Liver (tissue), 8 donors: ENCODE measurements at regions not wholly inside any gene's neighbourhood (a gene's known extent, or its start where the extent isn't known, plus 50 kb on each side); places are given as distances from the start of the nearest gene placed in this dataset.

Experiments used
- DNase-seq: peaks from one replicate; pipeline ENCODE4 v3.0.0-alpha.2; 2017; ENCODE audit warnings: low spot score
- H3K27ac ChIP-seq, 2 donors: one replicate each; pipeline ENCODE4 v1.7.0; 2013; ENCODE audit warnings: inconsistent platforms in 2 of 2, low read length in 2 of 2, control low read depth in 1 of 2, low read depth in 1 of 2, mild to moderate bottlenecking in 1 of 2
- H3K27me3 ChIP-seq, 4 donors: one replicate each; pipeline versions ENCODE4 v1.6.1 to v1.7.0; 2013; ENCODE audit warnings: low read length in 3 of 4, inconsistent platforms in 1 of 4, mild to moderate bottlenecking in 1 of 4, moderate library complexity in 1 of 4; ENCODE audit not compliant: control insufficient read depth in 4 of 4, insufficient read depth in 4 of 4
- H3K36me3 ChIP-seq, 4 donors: one replicate each; pipeline versions ENCODE4 v1.6.1 to v1.7.0; 2013; ENCODE audit warnings: low read length in 3 of 4, mild to moderate bottlenecking in 3 of 4, low read depth in 1 of 4, moderate library complexity in 1 of 4; ENCODE audit not compliant: control insufficient read depth in 4 of 4, insufficient read depth in 3 of 4
- H3K4me1 ChIP-seq, 4 donors: one replicate each; pipeline versions ENCODE4 v1.6.1 to v1.7.0; 2013; ENCODE audit warnings: low read length in 3 of 4, mild to moderate bottlenecking in 3 of 4, moderate library complexity in 1 of 4; ENCODE audit not compliant: control insufficient read depth in 4 of 4, insufficient read depth in 4 of 4
- H3K4me3 ChIP-seq, 3 donors: one replicate each; pipeline versions ENCODE4 v1.6.1 to v1.7.0; 2013; ENCODE audit warnings: low read length in 3 of 3, control low read depth in 1 of 3, low read depth in 1 of 3, mild to moderate bottlenecking in 1 of 3
- H3K9ac ChIP-seq, 2 donors: one replicate each; pipeline ENCODE4 v1.7.0; 2013; ENCODE audit warnings: low read length in 2 of 2, mild to moderate bottlenecking in 2 of 2, moderate library complexity in 2 of 2, control low read depth in 1 of 2, low read depth in 1 of 2
- H3K9me3 ChIP-seq, 4 donors: one replicate each; pipeline versions ENCODE4 v1.6.1 to v1.7.0; 2013; ENCODE audit warnings: low read length in 3 of 4; ENCODE audit not compliant: control insufficient read depth in 4 of 4
- EGR1 ChIP-seq, 2 donors: IDR thresholded peaks; 2 replicates each; pipeline ENCODE4 v1.6.1; 2016 to 2018; ENCODE audit warnings: antibody characterized with exemption in 2 of 2, low read depth in 2 of 2
- FOXA1 ChIP-seq: IDR thresholded peaks from 2 replicates; pipeline ENCODE4 v1.6.1; 2016; ENCODE audit warnings: antibody characterized with exemption
- FOXA2 ChIP-seq: IDR thresholded peaks from 2 replicates; pipeline ENCODE4 v1.6.1; 2016; ENCODE audit warnings: antibody characterized with exemption
- GABPA ChIP-seq, 2 donors: IDR thresholded peaks in 1 of 2; conservative IDR thresholded peaks in 1 of 2; 2 replicates each; pipeline ENCODE4 v1.6.1; 2016; ENCODE audit warnings: antibody characterized with exemption in 2 of 2, mild to moderate bottlenecking in 1 of 2, moderate library complexity in 1 of 2
- HNF4A ChIP-seq, 2 donors: conservative IDR thresholded peaks; 2 replicates each; pipeline ENCODE4 v1.6.1; 2016; ENCODE audit warnings: antibody characterized with exemption in 2 of 2, mild to moderate bottlenecking in 2 of 2
- HNF4G ChIP-seq: IDR thresholded peaks from 2 replicates; pipeline ENCODE4 v1.6.1; 2016; ENCODE audit warnings: antibody characterized with exemption
- JUND ChIP-seq, 2 donors: IDR thresholded peaks; 2 replicates each; pipeline ENCODE4 v1.6.1; 2016; ENCODE audit warnings: antibody characterized with exemption in 2 of 2
- NR2F2 ChIP-seq: IDR thresholded peaks from 2 replicates; pipeline ENCODE4 v1.6.1; 2016; ENCODE audit warnings: antibody characterized with exemption
- RAD21 ChIP-seq, 2 donors: IDR thresholded peaks; 2 replicates each; pipeline ENCODE4 v1.6.1; 2016; ENCODE audit warnings: antibody characterized with exemption in 2 of 2, mild to moderate bottlenecking in 2 of 2
- RXRA ChIP-seq, 2 donors: IDR thresholded peaks; 2 replicates each; pipeline ENCODE4 v1.6.1; 2017 to 2018; ENCODE audit warnings: antibody characterized with exemption in 2 of 2, mild to moderate bottlenecking in 1 of 2
- SP1 ChIP-seq: IDR thresholded peaks from 2 replicates; pipeline ENCODE4 v1.6.1; 2018; ENCODE audit warnings: antibody characterized with exemption, mild to moderate bottlenecking
- TAF1 ChIP-seq: conservative IDR thresholded peaks from 2 replicates; pipeline ENCODE4 v1.6.1; 2016; ENCODE audit warnings: antibody characterized with exemption, mild to moderate bottlenecking
- YY1 ChIP-seq: IDR thresholded peaks from 2 replicates; pipeline ENCODE4 v1.6.1; 2016; ENCODE audit warnings: antibody characterized with exemption, mild to moderate bottlenecking
- WGBS: extraction: QIAGEN DNeasy Blood & Tissue Kit; methylation state at CpG from one replicate; pipeline ENCODE4 v1.1.7; 2013; 5-methylcytosine and 5-hydroxymethylcytosine counted together
- TF ChIP-seq, protein P1 (sequence below): fragments of 150-350 bp; IDR thresholded peaks from 2 replicates; pipeline ENCODE4 v1.5.1; 2017; ENCODE audit warnings: improper control_type of control experiment, low read depth, low read length; ENCODE audit not compliant: missing input control
- TF ChIP-seq, protein P2 (sequence below): IDR thresholded peaks from 2 replicates; pipeline ENCODE4 v1.6.1; 2016; ENCODE audit warnings: antibody characterized with exemption, mild to moderate bottlenecking
- TF ChIP-seq, protein P3 (sequence below): IDR thresholded peaks from 2 replicates; pipeline ENCODE4 v1.6.1; 2016; ENCODE audit warnings: antibody characterized with exemption
- TF ChIP-seq, protein P4 (sequence below): IDR thresholded peaks from 2 replicates; pipeline ENCODE4 v1.6.1; 2016; ENCODE audit warnings: antibody characterized with exemption
- TF ChIP-seq, protein P5 (sequence below): IDR thresholded peaks from 2 replicates; pipeline ENCODE4 v1.6.1; 2016; ENCODE audit warnings: antibody characterized with exemption
- donor health status: healthy.
- donor health status: healthy.
- donor health status: healthy.
- donor health status: healthy.
- donor health status: healthy.

DNA sequence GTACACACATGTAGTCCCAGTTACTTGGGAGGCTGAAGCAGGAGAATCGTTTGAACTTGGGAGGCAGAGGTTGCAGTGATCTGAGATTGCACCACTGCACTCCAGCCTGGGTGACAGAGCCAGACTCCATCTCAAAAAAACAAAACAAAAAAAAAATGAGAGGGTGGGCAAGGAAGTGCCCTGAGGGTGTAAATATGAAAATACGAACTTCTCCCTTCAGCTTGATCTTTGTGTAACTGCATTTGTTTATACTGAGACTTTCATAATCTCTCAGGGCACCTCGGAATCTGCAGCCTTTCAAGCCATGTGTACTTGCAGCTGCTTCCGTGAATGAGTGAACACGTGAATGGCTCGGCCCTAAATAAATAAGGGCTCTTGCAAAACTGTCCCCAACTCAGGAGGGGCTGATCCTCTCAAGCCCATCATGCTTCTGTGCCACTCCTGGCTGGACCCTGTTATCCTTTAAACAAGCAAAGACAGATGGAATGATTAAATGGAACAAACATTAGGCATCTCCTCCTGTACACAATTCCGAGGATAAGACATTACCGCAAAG lies 96.8 kb downstream of the BOD1L2 start:
- no peak for DNase-seq
- no peak overlapping the region for H3K9ac ChIP-seq
- TF ChIP-seq TAF1 (no peak), SP1 (no peak), FOXA1 (peak; percentile 20), HNF4A (conservative IDR thresholded peaks at IDR 0.05) (peak; percentile 19 to 29), YY1 (no peak), EGR1 (IDR thresholded peaks at IDR 0.05; ENCODE audit: low read depth in 2 of 2) (no peak), JUND (IDR thresholded peaks at IDR 0.05) (no peak), FOXA2 (peak; percentile 46), NR2F2 (no peak), RAD21 (IDR thresholded peaks at IDR 0.05) (no peak), GABPA (IDR thresholded peaks at IDR 0.05 in 1 of 2, conservative IDR thresholded peaks at IDR 0.05 in 1 of 2) (no peak), RXRA (IDR thresholded peaks at IDR 0.05) (peak; percentile 14 to 38), HNF4G (no peak)
- TF ChIP-seq, protein P1, sequence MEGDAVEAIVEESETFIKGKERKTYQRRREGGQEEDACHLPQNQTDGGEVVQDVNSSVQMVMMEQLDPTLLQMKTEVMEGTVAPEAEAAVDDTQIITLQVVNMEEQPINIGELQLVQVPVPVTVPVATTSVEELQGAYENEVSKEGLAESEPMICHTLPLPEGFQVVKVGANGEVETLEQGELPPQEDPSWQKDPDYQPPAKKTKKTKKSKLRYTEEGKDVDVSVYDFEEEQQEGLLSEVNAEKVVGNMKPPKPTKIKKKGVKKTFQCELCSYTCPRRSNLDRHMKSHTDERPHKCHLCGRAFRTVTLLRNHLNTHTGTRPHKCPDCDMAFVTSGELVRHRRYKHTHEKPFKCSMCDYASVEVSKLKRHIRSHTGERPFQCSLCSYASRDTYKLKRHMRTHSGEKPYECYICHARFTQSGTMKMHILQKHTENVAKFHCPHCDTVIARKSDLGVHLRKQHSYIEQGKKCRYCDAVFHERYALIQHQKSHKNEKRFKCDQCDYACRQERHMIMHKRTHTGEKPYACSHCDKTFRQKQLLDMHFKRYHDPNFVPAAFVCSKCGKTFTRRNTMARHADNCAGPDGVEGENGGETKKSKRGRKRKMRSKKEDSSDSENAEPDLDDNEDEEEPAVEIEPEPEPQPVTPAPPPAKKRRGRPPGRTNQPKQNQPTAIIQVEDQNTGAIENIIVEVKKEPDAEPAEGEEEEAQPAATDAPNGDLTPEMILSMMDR, result no peak
- TF ChIP-seq, protein P2, sequence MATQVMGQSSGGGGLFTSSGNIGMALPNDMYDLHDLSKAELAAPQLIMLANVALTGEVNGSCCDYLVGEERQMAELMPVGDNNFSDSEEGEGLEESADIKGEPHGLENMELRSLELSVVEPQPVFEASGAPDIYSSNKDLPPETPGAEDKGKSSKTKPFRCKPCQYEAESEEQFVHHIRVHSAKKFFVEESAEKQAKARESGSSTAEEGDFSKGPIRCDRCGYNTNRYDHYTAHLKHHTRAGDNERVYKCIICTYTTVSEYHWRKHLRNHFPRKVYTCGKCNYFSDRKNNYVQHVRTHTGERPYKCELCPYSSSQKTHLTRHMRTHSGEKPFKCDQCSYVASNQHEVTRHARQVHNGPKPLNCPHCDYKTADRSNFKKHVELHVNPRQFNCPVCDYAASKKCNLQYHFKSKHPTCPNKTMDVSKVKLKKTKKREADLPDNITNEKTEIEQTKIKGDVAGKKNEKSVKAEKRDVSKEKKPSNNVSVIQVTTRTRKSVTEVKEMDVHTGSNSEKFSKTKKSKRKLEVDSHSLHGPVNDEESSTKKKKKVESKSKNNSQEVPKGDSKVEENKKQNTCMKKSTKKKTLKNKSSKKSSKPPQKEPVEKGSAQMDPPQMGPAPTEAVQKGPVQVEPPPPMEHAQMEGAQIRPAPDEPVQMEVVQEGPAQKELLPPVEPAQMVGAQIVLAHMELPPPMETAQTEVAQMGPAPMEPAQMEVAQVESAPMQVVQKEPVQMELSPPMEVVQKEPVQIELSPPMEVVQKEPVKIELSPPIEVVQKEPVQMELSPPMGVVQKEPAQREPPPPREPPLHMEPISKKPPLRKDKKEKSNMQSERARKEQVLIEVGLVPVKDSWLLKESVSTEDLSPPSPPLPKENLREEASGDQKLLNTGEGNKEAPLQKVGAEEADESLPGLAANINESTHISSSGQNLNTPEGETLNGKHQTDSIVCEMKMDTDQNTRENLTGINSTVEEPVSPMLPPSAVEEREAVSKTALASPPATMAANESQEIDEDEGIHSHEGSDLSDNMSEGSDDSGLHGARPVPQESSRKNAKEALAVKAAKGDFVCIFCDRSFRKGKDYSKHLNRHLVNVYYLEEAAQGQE, result no peak
- TF ChIP-seq, protein P3, sequence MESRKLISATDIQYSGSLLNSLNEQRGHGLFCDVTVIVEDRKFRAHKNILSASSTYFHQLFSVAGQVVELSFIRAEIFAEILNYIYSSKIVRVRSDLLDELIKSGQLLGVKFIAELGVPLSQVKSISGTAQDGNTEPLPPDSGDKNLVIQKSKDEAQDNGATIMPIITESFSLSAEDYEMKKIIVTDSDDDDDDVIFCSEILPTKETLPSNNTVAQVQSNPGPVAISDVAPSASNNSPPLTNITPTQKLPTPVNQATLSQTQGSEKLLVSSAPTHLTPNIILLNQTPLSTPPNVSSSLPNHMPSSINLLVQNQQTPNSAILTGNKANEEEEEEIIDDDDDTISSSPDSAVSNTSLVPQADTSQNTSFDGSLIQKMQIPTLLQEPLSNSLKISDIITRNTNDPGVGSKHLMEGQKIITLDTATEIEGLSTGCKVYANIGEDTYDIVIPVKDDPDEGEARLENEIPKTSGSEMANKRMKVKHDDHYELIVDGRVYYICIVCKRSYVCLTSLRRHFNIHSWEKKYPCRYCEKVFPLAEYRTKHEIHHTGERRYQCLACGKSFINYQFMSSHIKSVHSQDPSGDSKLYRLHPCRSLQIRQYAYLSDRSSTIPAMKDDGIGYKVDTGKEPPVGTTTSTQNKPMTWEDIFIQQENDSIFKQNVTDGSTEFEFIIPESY, result no peak
- TF ChIP-seq, protein P4, sequence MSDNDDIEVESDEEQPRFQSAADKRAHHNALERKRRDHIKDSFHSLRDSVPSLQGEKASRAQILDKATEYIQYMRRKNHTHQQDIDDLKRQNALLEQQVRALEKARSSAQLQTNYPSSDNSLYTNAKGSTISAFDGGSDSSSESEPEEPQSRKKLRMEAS, result no peak
- TF ChIP-seq, protein P5, sequence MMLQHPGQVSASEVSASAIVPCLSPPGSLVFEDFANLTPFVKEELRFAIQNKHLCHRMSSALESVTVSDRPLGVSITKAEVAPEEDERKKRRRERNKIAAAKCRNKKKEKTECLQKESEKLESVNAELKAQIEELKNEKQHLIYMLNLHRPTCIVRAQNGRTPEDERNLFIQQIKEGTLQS, result no peak
- WGBS, result 46% methylated on average over 8 of the region's 8 CpGs
- no peak overlapping the region for H3K4me3 ChIP-seq
- no peaks in the 10 kb centered on the region for H3K36me3 ChIP-seq
- no peaks in the 10 kb centered on the region for H3K9me3 ChIP-seq
- peaks cover 3 to 8% (median 4%) of the 10 kb centered on the region in 4 donors for H3K4me1 ChIP-seq
- no peak overlapping the region for H3K27ac ChIP-seq
- H3K27me3 ChIP-seq, result no peaks in the 10 kb centered on the region
